ENCODE measurements at regions not wholly inside any gene's neighbourhood (a gene's known extent, or its start where the extent isn't known, plus 50 kb on each side); places are given as distances from the start of the nearest gene placed in this dataset.

DNA sequence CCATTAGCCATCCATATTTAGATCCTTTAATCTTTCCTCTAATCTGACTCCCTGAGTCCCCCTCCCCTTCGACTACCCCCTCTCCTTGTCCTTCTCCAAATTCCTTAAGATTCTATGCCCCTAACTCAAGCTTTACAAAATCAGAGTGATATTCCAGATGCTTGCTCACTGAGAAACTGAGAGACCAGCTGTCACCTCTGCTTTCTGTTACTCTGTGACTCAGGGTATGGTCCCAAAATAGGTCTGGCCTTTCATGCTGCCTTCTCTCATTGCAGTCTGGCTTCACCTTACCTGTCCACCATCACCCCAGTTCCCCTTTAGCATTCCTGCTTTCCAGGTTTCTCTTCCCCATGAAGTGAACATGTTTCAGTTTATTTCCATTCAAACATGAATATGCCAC, 383.3 kb upstream of the SLC30A5 start:
- DNase-seq (no peak), ATAC-seq (ENCODE audit: insufficient read depth, low read depth) (no peak)
- Histone ChIP-seq H3K79me2 (ENCODE audit: insufficient read depth, low read length) (no peaks in the 10 kb centered on the region), H2AFZ (ENCODE audit: low read depth, low read length) (no peak overlapping the region), H3K4me3 (ENCODE audit: low read depth in 1 of 2, low read length in 2 of 2) (no peak overlapping the region), H3K27ac (ENCODE audit: low read length) (no peak overlapping the region), H3K4me1 (ENCODE audit: insufficient read depth, low read length) (peaks cover 18% of the 10 kb centered on the region), H3K9ac (ENCODE audit: low read depth, low read length) (no peak overlapping the region), H3K27me3 (ENCODE audit: insufficient read depth, low read length, poor library complexity) (no peaks in the 10 kb centered on the region), H4K20me1 (ENCODE audit: insufficient read depth, low read length) (no peaks in the 10 kb centered on the region), H3K4me2 (ENCODE audit: insufficient read depth, low read length) (no peak overlapping the region), H3K9me3 (ENCODE audit: insufficient read depth, low read length, severe bottlenecking) (peaks cover 3% of the 10 kb centered on the region), H3K36me3 (ENCODE audit: insufficient read depth, low read length) (no peaks in the 10 kb centered on the region)
- no peak for TF ChIP-seq CTCF (IDR thresholded peaks at IDR 0.05; ENCODE audit: borderline replicate concordance, extremely low read depth, low read length, poor library complexity, severe bottlenecking)
- TF ChIP-seq EZH2 (IDR thresholded peaks at IDR 0.05; ENCODE audit: borderline replicate concordance, low read depth, low read length, severe bottlenecking) = no peak

GRCh38 chr5:68711293-68712200, 382.3 kb upstream of the SLC30A5 start:
- no peaks in the 10 kb centered on the region for H4K20me1 ChIP-seq (ENCODE audit: insufficient read depth, low read length)
- H3K36me3 ChIP-seq (ENCODE audit: insufficient read depth, low read length) = no peaks in the 10 kb centered on the region
- ATAC-seq (ENCODE audit: insufficient read depth, low read depth) (peak; percentile 95), DNase-seq (peak; percentile 11)
- 0 out of 2 replicates have a peak overlapping the region, but pooled peaks have one; percentile 9 for H3K27ac ChIP-seq (ENCODE audit: low read length)
- H3K9me3 ChIP-seq (ENCODE audit: insufficient read depth, low read length, severe bottlenecking) = peaks cover 4% of the 10 kb centered on the region
- TF ChIP-seq CTCF (IDR thresholded peaks at IDR 0.05; ENCODE audit: borderline replicate concordance, extremely low read depth, low read length, poor library complexity, severe bottlenecking) = no peak
- TF ChIP-seq EZH2 (IDR thresholded peaks at IDR 0.05; ENCODE audit: borderline replicate concordance, low read depth, low read length, severe bottlenecking) = no peak
- no peak overlapping the region for H2AFZ ChIP-seq (ENCODE audit: low read depth, low read length)
- H3K4me3 ChIP-seq (ENCODE audit: low read depth in 1 of 2, low read length in 2 of 2) = no peak overlapping the region
- no peak overlapping the region for H3K9ac ChIP-seq (ENCODE audit: low read depth, low read length)
- peaks cover 18% of the 10 kb centered on the region for H3K4me1 ChIP-seq (ENCODE audit: insufficient read depth, low read length)
- no peaks in the 10 kb centered on the region for H3K27me3 ChIP-seq (ENCODE audit: insufficient read depth, low read length, poor library complexity)
- H3K4me2 ChIP-seq (ENCODE audit: insufficient read depth, low read length) = no peak overlapping the region
- no peaks in the 10 kb centered on the region for H3K79me2 ChIP-seq (ENCODE audit: insufficient read depth, low read length)

- peaks cover 18% of the 10 kb centered on the region for H3K4me1 ChIP-seq (ENCODE audit: insufficient read depth, low read length)
- H3K27me3 ChIP-seq (ENCODE audit: insufficient read depth, low read length, poor library complexity) = no peaks in the 10 kb centered on the region
- H4K20me1 ChIP-seq (ENCODE audit: insufficient read depth, low read length) = no peaks in the 10 kb centered on the region
- H3K9me3 ChIP-seq (ENCODE audit: insufficient read depth, low read length, severe bottlenecking) = peaks cover 4% of the 10 kb centered on the region
- H3K4me3 ChIP-seq (ENCODE audit: low read depth in 1 of 2, low read length in 2 of 2) = no peak overlapping the region
- DNase-seq (no peak), ATAC-seq (ENCODE audit: insufficient read depth, low read depth) (no peak)
- no peaks in the 10 kb centered on the region for H3K79me2 ChIP-seq (ENCODE audit: insufficient read depth, low read length)
- no peak overlapping the region for H3K27ac ChIP-seq (ENCODE audit: low read length)
- H2AFZ ChIP-seq (ENCODE audit: low read depth, low read length) = no peak overlapping the region
- TF ChIP-seq EZH2 (IDR thresholded peaks at IDR 0.05; ENCODE audit: borderline replicate concordance, low read depth, low read length, severe bottlenecking) (no peak), CTCF (IDR thresholded peaks at IDR 0.05; ENCODE audit: borderline replicate concordance, extremely low read depth, low read length, poor library complexity, severe bottlenecking) (no peak)
- H3K36me3 ChIP-seq (ENCODE audit: insufficient read depth, low read length) = no peaks in the 10 kb centered on the region
- no peak overlapping the region for H3K4me2 ChIP-seq (ENCODE audit: insufficient read depth, low read length)
- no peak overlapping the region for H3K9ac ChIP-seq (ENCODE audit: low read depth, low read length)
These were observed 379.0 kb upstream of the SLC30A5 start for GRCh38 chr5:68714810-68715209.

Measured in DND-41 (cell line).